Trophoblast cell (in vitro differentiated cells and primary cell): ENCODE measurements at regions not wholly inside any gene's neighbourhood (a gene's known extent, or its start where the extent isn't known, plus 50 kb on each side); places are given as distances from the start of the nearest gene placed in this dataset.
A peak's percentile ranks its signal among the peaks of the same experiment; 100 is the strongest.

Experiments used
- DNase-seq, 2 donors: peaks; one replicate each; pipeline ENCODE4 v3.0.0-alpha.2; 2016
- H2AFZ ChIP-seq: 2 replicates; pipeline ENCODE4 v1.6.1; 2013; ENCODE audit warnings: low read length, moderate library complexity, mild to moderate bottlenecking; ENCODE audit not compliant: insufficient read depth, poor library complexity
- H2AK5ac ChIP-seq: 2 replicates; pipeline ENCODE4 v1.6.1; 2013; ENCODE audit warnings: mild to moderate bottlenecking, low read length
- H2BK120ac ChIP-seq: 2 replicates; pipeline ENCODE4 v1.6.1; 2013; ENCODE audit warnings: low read length, mild to moderate bottlenecking, moderate library complexity; ENCODE audit not compliant: insufficient read depth, poor library complexity
- H2BK12ac ChIP-seq: 2 replicates; pipeline ENCODE4 v1.6.1; 2013; ENCODE audit warnings: mild to moderate bottlenecking, low read length, moderate library complexity
- H2BK5ac ChIP-seq: 2 replicates; pipeline ENCODE4 v1.6.1; 2013; ENCODE audit warnings: low read length, low read depth, moderate library complexity, mild to moderate bottlenecking; ENCODE audit not compliant: poor library complexity
- H3K14ac ChIP-seq: 2 replicates; pipeline ENCODE4 v1.6.1; 2013; ENCODE audit warnings: mild to moderate bottlenecking, low read length
- H3K18ac ChIP-seq: 2 replicates; pipeline ENCODE4 v1.6.1; 2013; ENCODE audit warnings: mild to moderate bottlenecking, low read length
- H3K23ac ChIP-seq: 2 replicates; pipeline ENCODE4 v1.6.1; 2013; ENCODE audit warnings: low read length
- H3K27ac ChIP-seq: 2 replicates; pipeline ENCODE4 v1.5.1; 2013; ENCODE audit warnings: low read depth, mild to moderate bottlenecking, inconsistent platforms, low read length, moderate library complexity
- H3K27me3 ChIP-seq: 2 replicates; pipeline ENCODE4 v1.6.1; 2013; ENCODE audit warnings: inconsistent platforms, mild to moderate bottlenecking, low read length, moderate library complexity; ENCODE audit not compliant: insufficient read depth
- H3K36me3 ChIP-seq, 2 experiments: 1 replicate in 1 of 2; 2 replicates in 1 of 2; pipeline ENCODE4 v1.6.1; 2013; ENCODE audit warnings: low read length in 2 of 2, mild to moderate bottlenecking in 2 of 2, moderate library complexity in 1 of 2; ENCODE audit not compliant: insufficient read depth in 2 of 2, control insufficient read depth in 1 of 2
- H3K4ac ChIP-seq: 2 replicates; pipeline ENCODE4 v1.6.1; 2013; ENCODE audit warnings: low read depth, mild to moderate bottlenecking, low read length, moderate library complexity
- H3K4me1 ChIP-seq, 2 experiments: 1 replicate in 1 of 2; 2 replicates in 1 of 2; pipeline ENCODE4 v1.6.1; 2013; ENCODE audit warnings: low read length in 2 of 2, mild to moderate bottlenecking in 2 of 2, moderate library complexity in 1 of 2; ENCODE audit not compliant: insufficient read depth in 2 of 2, control insufficient read depth in 1 of 2
- H3K4me2 ChIP-seq: 2 replicates; pipeline ENCODE4 v1.6.1; 2013; ENCODE audit warnings: inconsistent platforms, mild to moderate bottlenecking, low read length, moderate library complexity
- H3K4me3 ChIP-seq: 2 replicates; pipeline ENCODE4 v1.5.1; 2013; ENCODE audit warnings: mild to moderate bottlenecking, low read depth, low read length, inconsistent platforms
- H3K79me1 ChIP-seq: one replicate; pipeline ENCODE4 v1.6.1; 2013; ENCODE audit warnings: low read length
- H3K79me2 ChIP-seq: 2 replicates; pipeline ENCODE4 v1.6.1; 2013; ENCODE audit warnings: low read length, mild to moderate bottlenecking; ENCODE audit not compliant: control insufficient read depth, insufficient read depth, poor library complexity
- H3K9ac ChIP-seq: 2 replicates; pipeline ENCODE4 v1.6.1; 2013; ENCODE audit warnings: mild to moderate bottlenecking, low read length
- H3K9me3 ChIP-seq: 2 replicates; pipeline ENCODE4 v1.6.1; 2013; ENCODE audit warnings: low read depth, mild to moderate bottlenecking, control low read depth, inconsistent platforms, low read length; ENCODE audit not compliant: insufficient read depth
- H4K12ac ChIP-seq: 2 replicates; pipeline ENCODE4 v1.6.1; 2013; ENCODE audit warnings: low read depth, mild to moderate bottlenecking, low read length, moderate library complexity
- H4K8ac ChIP-seq: 2 replicates; pipeline ENCODE4 v1.6.1; 2013; ENCODE audit warnings: low read depth, mild to moderate bottlenecking, low read length, moderate library complexity
- H4K91ac ChIP-seq: one replicate; pipeline ENCODE4 v1.6.1; 2013; ENCODE audit warnings: low read depth, mild to moderate bottlenecking, low read length, moderate library complexity
- WGBS: extraction: QIAGEN DNeasy Blood & Tissue Kit; methylation state at CpG from one replicate; pipeline ENCODE4 v1.1.7; 2013; ENCODE audit warnings: missing lambda C conversion rate; ENCODE audit not compliant: insufficient read length, insufficient coverage; ENCODE audit errors: extremely low coverage; 5-methylcytosine and 5-hydroxymethylcytosine counted together

- no peak overlapping the region for H2AFZ ChIP-seq
- H3K14ac ChIP-seq: no peak overlapping the region
- no peaks in the 10 kb centered on the region for H3K79me2 ChIP-seq
- H3K79me1 ChIP-seq: no peaks in the 10 kb centered on the region
- no peak overlapping the region for H4K8ac ChIP-seq
- H2AK5ac ChIP-seq: no peak overlapping the region
- no peak overlapping the region for H3K27ac ChIP-seq
- H3K4me2 ChIP-seq: no peak overlapping the region
- WGBS: no CpG with 5 or more reads among the region's 10 CpGs
- H2BK120ac ChIP-seq: no peak overlapping the region
- H3K9ac ChIP-seq: no peak overlapping the region
- DNase-seq: peak; percentile 18 to 42
- no peak overlapping the region for H4K12ac ChIP-seq
- no peaks in the 10 kb centered on the region for H3K36me3 ChIP-seq
- H3K23ac ChIP-seq: no peak overlapping the region
- H3K18ac ChIP-seq: no peak overlapping the region
- peaks cover 0 to 2% of the 10 kb centered on the region in 2 experiments for H3K4me1 ChIP-seq
- no peaks in the 10 kb centered on the region for H3K9me3 ChIP-seq
- no peak overlapping the region for H4K91ac ChIP-seq
- no peaks in the 10 kb centered on the region for H3K27me3 ChIP-seq
- no peak overlapping the region for H3K4me3 ChIP-seq
- no peak overlapping the region for H2BK12ac ChIP-seq
- no peak overlapping the region for H3K4ac ChIP-seq
- no peak overlapping the region for H2BK5ac ChIP-seq
These were observed 496.4 kb downstream of the SETD4 start for GRCh38 chr21:35563885-35564451.

GRCh38 chr21:35562876-35563275, 497.4 kb downstream of the SETD4 start:
- peaks cover 0 to 2% of the 10 kb centered on the region in 2 experiments for H3K4me1 ChIP-seq
- no peaks in the 10 kb centered on the region for H3K36me3 ChIP-seq
- DNase-seq: peak in 1 of 2 donors; percentile 46
- no peak overlapping the region for H3K14ac ChIP-seq
- H3K9me3 ChIP-seq: no peaks in the 10 kb centered on the region
- no CpG with 5 or more reads among the region's 5 CpGs for WGBS
- H2BK5ac ChIP-seq: no peak overlapping the region
- no peak overlapping the region for H3K18ac ChIP-seq
- H3K4ac ChIP-seq: no peak overlapping the region
- H2AK5ac ChIP-seq: no peak overlapping the region
- H2AFZ ChIP-seq: no peak overlapping the region
- H4K8ac ChIP-seq: no peak overlapping the region
- H2BK12ac ChIP-seq: no peak overlapping the region
- no peak overlapping the region for H3K27ac ChIP-seq
- no peaks in the 10 kb centered on the region for H3K27me3 ChIP-seq
- H4K91ac ChIP-seq: no peak overlapping the region
- H3K23ac ChIP-seq: no peak overlapping the region
- no peak overlapping the region for H3K4me2 ChIP-seq
- no peaks in the 10 kb centered on the region for H3K79me2 ChIP-seq
- H3K79me1 ChIP-seq: no peaks in the 10 kb centered on the region
- H3K9ac ChIP-seq: no peak overlapping the region
- no peak overlapping the region for H4K12ac ChIP-seq
- H2BK120ac ChIP-seq: no peak overlapping the region
- H3K4me3 ChIP-seq: no peak overlapping the region

- no peak overlapping the region for H2BK5ac ChIP-seq
- no CpG with 5 or more reads among the region's 4 CpGs for whole genome bisulfite sequencing
- H4K12ac ChIP-seq: no peak overlapping the region
- H2AK5ac ChIP-seq: no peak overlapping the region
- H2BK120ac ChIP-seq: no peak overlapping the region
- H3K79me1 ChIP-seq: no peaks in the 10 kb centered on the region
- no peak overlapping the region for H3K4me2 ChIP-seq
- no peak overlapping the region for H4K91ac ChIP-seq
- H4K8ac ChIP-seq: no peak overlapping the region
- H2BK12ac ChIP-seq: no peak overlapping the region
- peaks cover 0 to 2% of the 10 kb centered on the region in 2 experiments for H3K4me1 ChIP-seq
- H3K79me2 ChIP-seq: no peaks in the 10 kb centered on the region
- no peaks in the 10 kb centered on the region for H3K9me3 ChIP-seq
- H3K4ac ChIP-seq: no peak overlapping the region
- H2AFZ ChIP-seq: no peak overlapping the region
- H3K27me3 ChIP-seq: no peaks in the 10 kb centered on the region
- H3K36me3 ChIP-seq: no peaks in the 10 kb centered on the region
- H3K14ac ChIP-seq: no peak overlapping the region
- no peak overlapping the region for H3K23ac ChIP-seq
- no peak overlapping the region for H3K4me3 ChIP-seq
- H3K27ac ChIP-seq: no peak overlapping the region
- DNase-seq: no peak
- no peak overlapping the region for H3K18ac ChIP-seq
- H3K9ac ChIP-seq: no peak overlapping the region
These were observed 499.2 kb downstream of the SETD4 start for GRCh38 chr21:35561116-35561515.

GRCh38 chr21:35559829-35560225, 500.5 kb downstream of the SETD4 start:
- DNase-seq: no peak
- Histone ChIP-seq H3K4me2 (no peak overlapping the region), H3K4me3 (no peak overlapping the region), H3K79me2 (no peaks in the 10 kb centered on the region), H3K9ac (no peak overlapping the region), H2AFZ (no peak overlapping the region), H3K27me3 (no peaks in the 10 kb centered on the region), H3K23ac (no peak overlapping the region), H3K18ac (no peak overlapping the region), H2AK5ac (no peak overlapping the region), H3K36me3 (no peaks in the 10 kb centered on the region), H2BK12ac (no peak overlapping the region), H4K12ac (no peak overlapping the region), H3K4me1 (no peaks in the 10 kb centered on the region), H3K27ac (no peak overlapping the region), H4K91ac (no peak overlapping the region), H3K9me3 (no peaks in the 10 kb centered on the region), H3K79me1 (no peaks in the 10 kb centered on the region), H2BK120ac (no peak overlapping the region), H2BK5ac (no peak overlapping the region), H3K4ac (no peak overlapping the region), H4K8ac (no peak overlapping the region), H3K14ac (no peak overlapping the region)
- no CpG with 5 or more reads among the region's 2 CpGs for WGBS
